HepG2 (cell line): ENCODE measurements at regions not wholly inside any gene's neighbourhood (a gene's known extent, or its start where the extent isn't known, plus 50 kb on each side); places are given as distances from the start of the nearest gene placed in this dataset.
A peak's percentile ranks its signal among the peaks of the same experiment; 100 is the strongest.

Experiments
- ARNTL ChIP-seq: sonication (generic); formaldehyde crosslinking; IDR thresholded peaks from 2 replicates; pipeline ENCODE4 v1.4.0; 2020; ENCODE audit warnings: mild to moderate bottlenecking, missing genetic modification reagents
- LCORL ChIP-seq, 2 experiments: fragments of 450-650 bp in 1 of 2; sonication (generic) in 1 of 2; formaldehyde crosslinking in 1 of 2; IDR thresholded peaks; 2 replicates each; pipeline versions ENCODE4 v1.5.0 to v1.6.1; 2017 to 2020; ENCODE audit warnings: antibody characterized with exemption in 1 of 2, missing genetic modification reagents in 1 of 2
- MED13 ChIP-seq: sonication (generic); formaldehyde crosslinking; IDR thresholded peaks from 2 replicates; pipeline ENCODE4 v1.5.0; 2020; ENCODE audit warnings: missing genetic modification reagents
- NR2F6 ChIP-seq, 2 experiments: IDR thresholded peaks; 2 replicates each; pipeline ENCODE4 v1.6.1; 2016; ENCODE audit warnings: antibody characterized with exemption in 1 of 2, mild to moderate bottlenecking in 1 of 2
- PHF21A ChIP-seq: sonication (generic); formaldehyde crosslinking; IDR thresholded peaks from 2 replicates; pipeline ENCODE4 v1.5.0; 2020; ENCODE audit warnings: mild to moderate bottlenecking, missing genetic modification reagents
- SOX5 ChIP-seq: IDR thresholded peaks from 2 replicates; pipeline ENCODE4 v1.6.1; 2016; ENCODE audit warnings: borderline replicate concordance
- ZFY ChIP-seq: sonication (generic); formaldehyde crosslinking; IDR thresholded peaks from 2 replicates; pipeline ENCODE4 v1.4.0; 2020; ENCODE audit warnings: missing genetic modification reagents
- ZNF737 ChIP-seq: sonication (generic); formaldehyde crosslinking; IDR thresholded peaks from 2 replicates; pipeline ENCODE4 v1.5.0; 2020; ENCODE audit warnings: missing genetic modification reagents, mild to moderate bottlenecking, borderline replicate concordance
- TF ChIP-seq, protein P1 (sequence below): sonication (generic); formaldehyde crosslinking; IDR thresholded peaks from 2 replicates; pipeline ENCODE4 v1.4.0; 2020; ENCODE audit warnings: mild to moderate bottlenecking, missing genetic modification reagents, borderline replicate concordance
- TF ChIP-seq, protein P2 (sequence below): sonication (generic); formaldehyde crosslinking; IDR thresholded peaks from 2 replicates; pipeline ENCODE4 v1.8.0; 2022; ENCODE audit warnings: mild to moderate bottlenecking, missing genetic modification reagents, borderline replicate concordance
- TF ChIP-seq, protein P3 (sequence below): sonication (generic); formaldehyde crosslinking; IDR thresholded peaks from 2 replicates; pipeline ENCODE4 v1.4.0; 2020; ENCODE audit warnings: missing genetic modification reagents
- TF ChIP-seq, protein P4 (sequence below): sonication (generic); formaldehyde crosslinking; IDR thresholded peaks from 2 replicates; pipeline ENCODE4 v1.9.0; 2022; ENCODE audit warnings: missing genetic modification reagents, mild to moderate bottlenecking, borderline replicate concordance
- TF ChIP-seq, protein P5 (sequence below), 2 experiments: sonication (generic) in 1 of 2; formaldehyde crosslinking in 1 of 2; IDR thresholded peaks; 2 replicates each; pipeline versions ENCODE4 v1.4.0 to v1.6.1; 2016 to 2020; ENCODE audit warnings: borderline replicate concordance in 1 of 2, low read depth in 1 of 2, mild to moderate bottlenecking in 1 of 2, missing genetic modification reagents in 1 of 2

DNA sequence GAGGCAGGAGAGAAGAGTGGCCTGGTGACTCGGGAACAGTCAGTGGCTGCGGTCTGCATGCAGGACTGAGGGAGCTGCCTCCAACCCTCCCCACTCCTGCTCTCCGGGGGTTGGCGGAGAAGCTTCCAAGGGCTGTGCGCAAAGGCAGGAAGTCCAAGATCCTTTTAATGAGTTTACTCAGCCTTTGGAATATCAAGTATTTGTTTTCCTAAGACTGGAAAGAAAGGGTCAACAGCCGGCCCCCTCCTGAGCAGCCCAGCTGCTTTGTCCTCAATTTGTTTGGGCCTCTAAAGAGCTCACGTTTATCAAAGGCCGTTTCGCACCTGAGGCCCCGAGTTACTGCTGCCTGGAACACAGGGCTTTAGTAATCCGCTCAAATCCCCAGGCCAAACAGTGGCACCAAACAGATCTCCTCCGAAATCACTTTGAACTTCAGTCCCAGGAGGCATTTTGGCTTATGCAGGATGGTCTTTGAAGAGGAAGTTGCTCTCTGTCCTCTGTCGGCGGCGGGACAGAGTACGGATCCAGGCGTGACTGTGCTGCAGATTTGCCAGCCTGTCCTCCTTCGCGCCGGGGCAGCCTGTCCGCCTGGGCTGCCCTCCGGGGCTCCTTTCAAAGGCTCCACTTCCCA, 117.2 kb upstream of the FZD10 start (continued):
- TF ChIP-seq NR2F6 (IDR thresholded peaks at IDR 0.05) (0 out of 2 replicates have a peak, but pooled peaks have one; percentile 26), NR2F6 (CRISPR knock-in tag; IDR thresholded peaks at IDR 0.05) (no peak), LCORL (IDR thresholded peaks at IDR 0.05) (no peak), LCORL (CRISPR knock-in tag; IDR thresholded peaks at IDR 0.05) (peak; percentile 78; the same call in 1 of the 2 replicates), PHF21A (peak; percentile 49; the same call in 1 of the 2 replicates), MED13 (CRISPR knock-in tag) (no peak), SOX5 (CRISPR knock-in tag) (peak; percentile 46; the same call in 1 of the 2 replicates), ARNTL (peak; percentile 40; the same call in 1 of the 2 replicates), ZFY (CRISPR knock-in tag) (peak; percentile 41; the same call in 1 of the 2 replicates), ZNF737 (CRISPR knock-in tag) (no peak)
- TF ChIP-seq, protein P1, sequence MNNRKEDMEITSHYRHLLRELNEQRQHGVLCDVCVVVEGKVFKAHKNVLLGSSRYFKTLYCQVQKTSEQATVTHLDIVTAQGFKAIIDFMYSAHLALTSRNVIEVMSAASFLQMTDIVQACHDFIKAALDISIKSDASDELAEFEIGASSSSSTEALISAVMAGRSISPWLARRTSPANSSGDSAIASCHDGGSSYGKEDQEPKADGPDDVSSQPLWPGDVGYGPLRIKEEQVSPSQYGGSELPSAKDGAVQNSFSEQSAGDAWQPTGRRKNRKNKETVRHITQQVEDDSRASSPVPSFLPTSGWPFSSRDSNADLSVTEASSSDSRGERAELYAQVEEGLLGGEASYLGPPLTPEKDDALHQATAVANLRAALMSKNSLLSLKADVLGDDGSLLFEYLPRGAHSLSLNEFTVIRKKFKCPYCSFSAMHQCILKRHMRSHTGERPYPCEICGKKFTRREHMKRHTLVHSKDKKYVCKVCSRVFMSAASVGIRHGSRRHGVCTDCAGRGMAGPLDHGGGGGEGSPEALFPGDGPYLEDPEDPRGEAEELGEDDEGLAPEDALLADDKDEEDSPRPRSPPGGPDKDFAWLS, result no peak
- TF ChIP-seq, protein P2, sequence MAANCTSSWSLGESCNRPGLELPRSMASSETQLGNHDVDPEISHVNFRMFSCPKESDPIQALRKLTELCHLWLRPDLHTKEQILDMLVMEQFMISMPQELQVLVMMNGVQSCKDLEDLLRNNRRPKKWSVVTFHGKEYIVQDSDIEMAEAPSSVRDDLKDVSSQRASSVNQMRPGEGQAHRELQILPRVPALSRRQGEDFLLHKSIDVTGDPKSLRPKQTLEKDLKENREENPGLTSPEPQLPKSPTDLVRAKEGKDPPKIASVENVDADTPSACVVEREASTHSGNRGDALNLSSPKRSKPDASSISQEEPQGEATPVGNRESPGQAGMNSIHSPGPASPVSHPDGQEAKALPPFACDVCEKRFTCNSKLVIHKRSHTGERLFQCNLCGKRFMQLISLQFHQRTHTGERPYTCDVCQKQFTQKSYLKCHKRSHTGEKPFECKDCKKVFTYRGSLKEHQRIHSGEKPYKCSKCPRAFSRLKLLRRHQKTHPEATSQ, result peak; percentile 48; the same call in 1 of the 2 replicates
- TF ChIP-seq, protein P3, sequence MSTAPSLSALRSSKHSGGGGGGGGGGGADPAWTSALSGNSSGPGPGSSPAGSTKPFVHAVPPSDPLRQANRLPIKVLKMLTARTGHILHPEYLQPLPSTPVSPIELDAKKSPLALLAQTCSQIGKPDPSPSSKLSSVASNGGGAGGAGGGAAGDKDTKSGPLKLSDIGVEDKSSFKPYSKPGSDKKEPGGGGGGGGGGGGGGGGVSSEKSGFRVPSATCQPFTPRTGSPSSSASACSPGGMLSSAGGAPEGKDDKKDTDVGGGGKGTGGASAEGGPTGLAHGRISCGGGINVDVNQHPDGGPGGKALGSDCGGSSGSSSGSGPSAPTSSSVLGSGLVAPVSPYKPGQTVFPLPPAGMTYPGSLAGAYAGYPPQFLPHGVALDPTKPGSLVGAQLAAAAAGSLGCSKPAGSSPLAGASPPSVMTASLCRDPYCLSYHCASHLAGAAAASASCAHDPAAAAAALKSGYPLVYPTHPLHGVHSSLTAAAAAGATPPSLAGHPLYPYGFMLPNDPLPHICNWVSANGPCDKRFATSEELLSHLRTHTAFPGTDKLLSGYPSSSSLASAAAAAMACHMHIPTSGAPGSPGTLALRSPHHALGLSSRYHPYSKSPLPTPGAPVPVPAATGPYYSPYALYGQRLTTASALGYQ (CRISPR knock-in tag), result peak; percentile 88
- TF ChIP-seq, protein P4, sequence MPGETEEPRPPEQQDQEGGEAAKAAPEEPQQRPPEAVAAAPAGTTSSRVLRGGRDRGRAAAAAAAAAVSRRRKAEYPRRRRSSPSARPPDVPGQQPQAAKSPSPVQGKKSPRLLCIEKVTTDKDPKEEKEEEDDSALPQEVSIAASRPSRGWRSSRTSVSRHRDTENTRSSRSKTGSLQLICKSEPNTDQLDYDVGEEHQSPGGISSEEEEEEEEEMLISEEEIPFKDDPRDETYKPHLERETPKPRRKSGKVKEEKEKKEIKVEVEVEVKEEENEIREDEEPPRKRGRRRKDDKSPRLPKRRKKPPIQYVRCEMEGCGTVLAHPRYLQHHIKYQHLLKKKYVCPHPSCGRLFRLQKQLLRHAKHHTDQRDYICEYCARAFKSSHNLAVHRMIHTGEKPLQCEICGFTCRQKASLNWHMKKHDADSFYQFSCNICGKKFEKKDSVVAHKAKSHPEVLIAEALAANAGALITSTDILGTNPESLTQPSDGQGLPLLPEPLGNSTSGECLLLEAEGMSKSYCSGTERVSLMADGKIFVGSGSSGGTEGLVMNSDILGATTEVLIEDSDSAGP (CRISPR knock-in tag), result peak; percentile 44; the same call in 1 of the 2 replicates
- TF ChIP-seq, protein P5, sequence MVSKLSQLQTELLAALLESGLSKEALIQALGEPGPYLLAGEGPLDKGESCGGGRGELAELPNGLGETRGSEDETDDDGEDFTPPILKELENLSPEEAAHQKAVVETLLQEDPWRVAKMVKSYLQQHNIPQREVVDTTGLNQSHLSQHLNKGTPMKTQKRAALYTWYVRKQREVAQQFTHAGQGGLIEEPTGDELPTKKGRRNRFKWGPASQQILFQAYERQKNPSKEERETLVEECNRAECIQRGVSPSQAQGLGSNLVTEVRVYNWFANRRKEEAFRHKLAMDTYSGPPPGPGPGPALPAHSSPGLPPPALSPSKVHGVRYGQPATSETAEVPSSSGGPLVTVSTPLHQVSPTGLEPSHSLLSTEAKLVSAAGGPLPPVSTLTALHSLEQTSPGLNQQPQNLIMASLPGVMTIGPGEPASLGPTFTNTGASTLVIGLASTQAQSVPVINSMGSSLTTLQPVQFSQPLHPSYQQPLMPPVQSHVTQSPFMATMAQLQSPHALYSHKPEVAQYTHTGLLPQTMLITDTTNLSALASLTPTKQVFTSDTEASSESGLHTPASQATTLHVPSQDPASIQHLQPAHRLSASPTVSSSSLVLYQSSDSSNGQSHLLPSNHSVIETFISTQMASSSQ (IDR thresholded peaks at IDR 0.05; ENCODE audit: low read depth), result no peak
- TF ChIP-seq, protein P5 (CRISPR knock-in tag; IDR thresholded peaks at IDR 0.05; ENCODE audit: borderline replicate concordance), result peak; percentile 39; the same call in 1 of the 2 replicates
